ENCODE measurements at regions not wholly inside any gene's neighbourhood (a gene's known extent, or its start where the extent isn't known, plus 50 kb on each side); places are given as distances from the start of the nearest gene placed in this dataset.
A peak's percentile ranks its signal among the peaks of the same experiment; 100 is the strongest.

DNA sequence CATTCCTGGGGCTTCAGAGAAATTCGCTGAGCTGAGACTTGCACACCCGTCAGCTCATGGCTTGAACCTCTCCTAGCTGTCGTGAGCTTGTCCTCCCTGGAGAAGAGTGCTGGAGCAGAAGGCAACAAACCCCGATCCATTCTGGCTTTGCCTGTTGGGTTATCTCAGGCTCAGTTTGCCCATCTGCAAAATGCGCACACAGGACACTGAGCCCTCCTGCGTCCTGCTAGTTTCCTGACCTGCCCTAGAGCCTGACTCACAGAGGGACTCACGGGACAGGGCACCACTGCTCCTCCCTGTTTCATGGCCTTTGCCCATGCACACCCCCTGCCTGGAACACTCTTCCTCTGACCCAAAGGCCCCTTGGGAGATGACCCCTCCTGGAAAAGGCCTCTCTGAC, 365.0 kb downstream of the MN1 start:
- peaks cover 9% of the 10 kb centered on the region for H3K9me3 Mint-ChIP-seq (ENCODE audit: unreplicated experiment)
- no peak overlapping the region for H3K27ac Mint-ChIP-seq (ENCODE audit: unreplicated experiment)
- H3K27me3 Mint-ChIP-seq (ENCODE audit: low read depth, unreplicated experiment), result peaks cover 8% of the 10 kb centered on the region
- DNase-seq (ENCODE audit: low read depth) (no peak), FAIRE-seq (no peak)
- no peak overlapping the region for H2AFZ ChIP-seq (ENCODE audit: low read depth, low read length)
- H3K36me3 ChIP-seq (ENCODE audit: insufficient read depth, low read length), result no peaks in the 10 kb centered on the region
- no peaks in the 10 kb centered on the region for H4K20me1 ChIP-seq (ENCODE audit: insufficient read depth, low read length)
- peaks cover 13% of the 10 kb centered on the region for H3K27me3 ChIP-seq (ENCODE audit: insufficient read depth, low read length)
- H3K27ac ChIP-seq (ENCODE audit: low read depth, low read length), result no peak overlapping the region
- TF ChIP-seq EZH2 (IDR thresholded peaks at IDR 0.05; ENCODE audit: insufficient read depth, low read length) (no peak), CTCF (IDR thresholded peaks at IDR 0.05; ENCODE audit: insufficient read depth, low read depth, low read length) (no peak)
- peaks cover 11% of the 10 kb centered on the region for H3K9me3 ChIP-seq (ENCODE audit: insufficient read depth, low read depth, low read length)
- no peak overlapping the region for H3K4me3 ChIP-seq (ENCODE audit: insufficient read depth, low read depth, low read length)
- H3K4me2 ChIP-seq (ENCODE audit: low read length), result peak overlapping the region; percentile 54
- no peaks in the 10 kb centered on the region for H3K36me3 Mint-ChIP-seq (ENCODE audit: low read depth, unreplicated experiment)
- no peak overlapping the region for H3K4me3 Mint-ChIP-seq (ENCODE audit: unreplicated experiment)
- no peaks in the 10 kb centered on the region for H3K79me2 ChIP-seq (ENCODE audit: insufficient read depth, low read length)
- peaks cover 7% of the 10 kb centered on the region for H3K4me1 Mint-ChIP-seq (ENCODE audit: low read depth, unreplicated experiment)
- no peak overlapping the region for H3K9ac ChIP-seq (ENCODE audit: low read length)
- peaks cover 17% of the 10 kb centered on the region for H3K4me1 ChIP-seq (ENCODE audit: insufficient read depth, low read length)

GRCh38 chr22:27437570-27437969, 364.0 kb downstream of the MN1 start:
- H3K36me3 Mint-ChIP-seq (ENCODE audit: low read depth, unreplicated experiment), result no peaks in the 10 kb centered on the region
- Histone ChIP-seq H3K27me3 (ENCODE audit: insufficient read depth, low read length) (peaks cover 16% of the 10 kb centered on the region), H3K27ac (ENCODE audit: low read depth, low read length) (no peak overlapping the region), H4K20me1 (ENCODE audit: insufficient read depth, low read length) (no peaks in the 10 kb centered on the region), H3K9ac (ENCODE audit: low read length) (no peak overlapping the region), H3K79me2 (ENCODE audit: insufficient read depth, low read length) (no peaks in the 10 kb centered on the region), H3K4me2 (ENCODE audit: low read length) (no peak overlapping the region), H3K9me3 (ENCODE audit: insufficient read depth, low read depth, low read length) (peaks cover 2% of the 10 kb centered on the region), H3K4me3 (ENCODE audit: insufficient read depth, low read depth, low read length) (no peak overlapping the region), H2AFZ (ENCODE audit: low read depth, low read length) (no peak overlapping the region), H3K4me1 (ENCODE audit: insufficient read depth, low read length) (peaks cover 17% of the 10 kb centered on the region), H3K36me3 (ENCODE audit: insufficient read depth, low read length) (no peaks in the 10 kb centered on the region)
- no peaks in the 10 kb centered on the region for H3K9me3 Mint-ChIP-seq (ENCODE audit: unreplicated experiment)
- no peak overlapping the region for H3K27ac Mint-ChIP-seq (ENCODE audit: unreplicated experiment)
- no peak for TF ChIP-seq CTCF (IDR thresholded peaks at IDR 0.05; ENCODE audit: insufficient read depth, low read depth, low read length)
- no peak for TF ChIP-seq EZH2 (IDR thresholded peaks at IDR 0.05; ENCODE audit: insufficient read depth, low read length)
- peaks cover 11% of the 10 kb centered on the region for H3K27me3 Mint-ChIP-seq (ENCODE audit: low read depth, unreplicated experiment)
- H3K4me3 Mint-ChIP-seq (ENCODE audit: unreplicated experiment), result no peak overlapping the region
- FAIRE-seq (no peak), DNase-seq (ENCODE audit: low read depth) (no peak)
- H3K4me1 Mint-ChIP-seq (ENCODE audit: low read depth, unreplicated experiment), result peaks cover 7% of the 10 kb centered on the region

- no peak for FAIRE-seq
- Histone ChIP-seq H3K27ac (ENCODE audit: low read depth, low read length) (no peak overlapping the region), H3K9me3 (ENCODE audit: insufficient read depth, low read depth, low read length) (no peaks in the 10 kb centered on the region), H3K36me3 (ENCODE audit: insufficient read depth, low read length) (no peaks in the 10 kb centered on the region), H3K79me2 (ENCODE audit: insufficient read depth, low read length) (no peaks in the 10 kb centered on the region), H2AFZ (ENCODE audit: low read depth, low read length) (peak overlapping the region; percentile 26), H3K9ac (ENCODE audit: low read length) (no peak overlapping the region), H3K4me1 (ENCODE audit: insufficient read depth, low read length) (peaks cover 17% of the 10 kb centered on the region), H3K4me2 (ENCODE audit: low read length) (peak overlapping the region; percentile 45), H4K20me1 (ENCODE audit: insufficient read depth, low read length) (no peaks in the 10 kb centered on the region), H3K27me3 (ENCODE audit: insufficient read depth, low read length) (peaks cover 17% of the 10 kb centered on the region), H3K4me3 (ENCODE audit: insufficient read depth, low read depth, low read length) (no peak overlapping the region)
- peaks cover 11% of the 10 kb centered on the region for H3K27me3 Mint-ChIP-seq (ENCODE audit: low read depth, unreplicated experiment)
- no peak for DNase-seq (ENCODE audit: low read depth)
- H3K27ac Mint-ChIP-seq (ENCODE audit: unreplicated experiment), result no peak overlapping the region
- peaks cover 7% of the 10 kb centered on the region for H3K4me1 Mint-ChIP-seq (ENCODE audit: low read depth, unreplicated experiment)
- TF ChIP-seq EZH2 (IDR thresholded peaks at IDR 0.05; ENCODE audit: insufficient read depth, low read length) (no peak), CTCF (IDR thresholded peaks at IDR 0.05; ENCODE audit: insufficient read depth, low read depth, low read length) (no peak)
- no peak overlapping the region for H3K4me3 Mint-ChIP-seq (ENCODE audit: unreplicated experiment)
- H3K9me3 Mint-ChIP-seq (ENCODE audit: unreplicated experiment), result no peaks in the 10 kb centered on the region
- no peaks in the 10 kb centered on the region for H3K36me3 Mint-ChIP-seq (ENCODE audit: low read depth, unreplicated experiment)
These were observed 363.1 kb downstream of the MN1 start for GRCh38 chr22:27438271-27438980.

All from astrocyte (in vitro differentiated cells and primary cell).